Activated T-cell treated with anti-CD3 and anti-CD28 coated beads for 24 hours (primary cell): ENCODE measurements at regions not wholly inside any gene's neighbourhood (a gene's known extent, or its start where the extent isn't known, plus 50 kb on each side); places are given as distances from the start of the nearest gene placed in this dataset.
"Not testable (repeated sequence)": the region's sequence is repeated elsewhere in the genome, so short reads cannot be mapped to it uniquely, and the experiment has no call there.

Experiments used
- DNase-seq: peaks from one replicate; pipeline ENCODE4 v3.0.0-alpha.2; 2020; ENCODE audit warnings: low read depth

- no peak for DNase-seq
These were observed 174.6 kb upstream of the KLF6 start for GRCh38 chr10:3959370-3960325.

GRCh38 chr10:3958472-3958996 lies 173.5 kb upstream of the KLF6 start:
- no peak for DNase-seq

GRCh38 chr10:3955955-3956617 lies 171.1 kb upstream of the KLF6 start:
- no peak for DNase-seq

- DNase-seq, result no peak
These were observed 170.5 kb upstream of the KLF6 start for GRCh38 chr10:3955493-3955892.

- DNase-seq, result no peak
These were observed 169.6 kb upstream of the KLF6 start for GRCh38 chr10:3954615-3955014.

GRCh38 chr10:3954007-3954406 lies 169.0 kb upstream of the KLF6 start:
- not testable (repeated sequence) for DNase-seq

GRCh38 chr10:3951993-3952392 lies 167.0 kb upstream of the KLF6 start:
- no peak for DNase-seq

GRCh38 chr10:3950676-3951275 lies 165.8 kb upstream of the KLF6 start:
- no peak for DNase-seq

- DNase-seq, result no peak
These were observed 164.7 kb upstream of the KLF6 start for GRCh38 chr10:3949711-3950110.

- DNase-seq, result peak; percentile 58
These were observed 163.8 kb upstream of the KLF6 start for GRCh38 chr10:3948843-3949242.

- no peak for DNase-seq
These were observed 161.5 kb upstream of the KLF6 start for GRCh38 chr10:3946234-3947229.

GRCh38 chr10:3945026-3945425 lies 160.0 kb upstream of the KLF6 start:
- no peak for DNase-seq

- DNase-seq, result no peak
These were observed 159.6 kb upstream of the KLF6 start for GRCh38 chr10:3944591-3944990.

GRCh38 chr10:3943695-3944257 lies 158.8 kb upstream of the KLF6 start:
- no peak for DNase-seq

GRCh38 chr10:3942937-3943489 lies 158.0 kb upstream of the KLF6 start:
- no peak for DNase-seq

GRCh38 chr10:3941676-3942075 lies 156.7 kb upstream of the KLF6 start:
- no peak for DNase-seq

GRCh38 chr10:3936422-3937040 lies 151.5 kb upstream of the KLF6 start:
- DNase-seq, result no peak

- DNase-seq, result no peak
These were observed 150.9 kb upstream of the KLF6 start for GRCh38 chr10:3935933-3936359.

GRCh38 chr10:3935141-3935540 lies 150.1 kb upstream of the KLF6 start:
- peak; percentile 70 for DNase-seq

GRCh38 chr10:3933733-3934132 lies 148.7 kb upstream of the KLF6 start:
- no peak for DNase-seq
